Endothelial cell (in vitro differentiated cells): ENCODE measurements at regions not wholly inside any gene's neighbourhood (a gene's known extent, or its start where the extent isn't known, plus 50 kb on each side); places are given as distances from the start of the nearest gene placed in this dataset.

ENCODE experiments used
- DNase-seq: peaks from one replicate; pipeline ENCODE4 v3.0.0; 2021; ENCODE audit warnings: low spot score
- H3K27ac Mint-ChIP-seq: one replicate; pipeline ENCODE4 v1.8.0; 2021; ENCODE audit warnings: mixed read lengths, inconsistent platforms; ENCODE audit not compliant: unreplicated experiment
- H3K27me3 Mint-ChIP-seq: one replicate; pipeline ENCODE4 v1.8.0; 2021; ENCODE audit warnings: mild to moderate bottlenecking, moderate library complexity, mixed read lengths, inconsistent platforms; ENCODE audit not compliant: unreplicated experiment
- H3K36me3 Mint-ChIP-seq: one replicate; pipeline ENCODE4 v1.8.0; 2021; ENCODE audit warnings: mild to moderate bottlenecking, low read depth, mixed read lengths, inconsistent platforms; ENCODE audit not compliant: unreplicated experiment
- H3K4me1 Mint-ChIP-seq: one replicate; pipeline ENCODE4 v1.8.0; 2021; ENCODE audit warnings: mild to moderate bottlenecking, mixed read lengths, inconsistent platforms; ENCODE audit not compliant: unreplicated experiment
- H3K4me3 Mint-ChIP-seq: one replicate; pipeline ENCODE4 v1.8.0; 2021; ENCODE audit warnings: mild to moderate bottlenecking, mixed read lengths, inconsistent platforms; ENCODE audit not compliant: unreplicated experiment
- H3K9me3 Mint-ChIP-seq: one replicate; pipeline ENCODE4 v1.8.0; 2021; ENCODE audit warnings: mixed read lengths, inconsistent platforms; ENCODE audit not compliant: unreplicated experiment
- CTCF ChIP-seq: fragments of 200-600 bp; sonication (generic); IDR thresholded peaks from one replicate; pipeline ENCODE4 v1.5.0; 2021; ENCODE audit warnings: antibody characterized with exemption; ENCODE audit not compliant: unreplicated experiment

GRCh38 chr3:152943645-152944044, 108.7 kb downstream of the P2RY1 start:
- no peak overlapping the region for H3K27ac Mint-ChIP-seq
- H3K9me3 Mint-ChIP-seq, result no peaks in the 10 kb centered on the region
- H3K4me3 Mint-ChIP-seq, result no peak overlapping the region
- H3K27me3 Mint-ChIP-seq, result no peaks in the 10 kb centered on the region
- H3K4me1 Mint-ChIP-seq, result peaks cover 11% of the 10 kb centered on the region
- DNase-seq, result no peak
- no peaks in the 10 kb centered on the region for H3K36me3 Mint-ChIP-seq
- no peak for TF ChIP-seq CTCF

GRCh38 chr3:152944671-152945070, 109.7 kb downstream of the P2RY1 start:
- H3K9me3 Mint-ChIP-seq, result no peaks in the 10 kb centered on the region
- H3K4me3 Mint-ChIP-seq, result no peak overlapping the region
- no peak overlapping the region for H3K27ac Mint-ChIP-seq
- H3K4me1 Mint-ChIP-seq, result peaks cover 11% of the 10 kb centered on the region
- TF ChIP-seq CTCF, result no peak
- no peaks in the 10 kb centered on the region for H3K36me3 Mint-ChIP-seq
- H3K27me3 Mint-ChIP-seq, result no peaks in the 10 kb centered on the region
- no peak for DNase-seq

- H3K27ac Mint-ChIP-seq, result no peak overlapping the region
- H3K9me3 Mint-ChIP-seq, result no peaks in the 10 kb centered on the region
- no peak for DNase-seq
- no peaks in the 10 kb centered on the region for H3K36me3 Mint-ChIP-seq
- peaks cover 11% of the 10 kb centered on the region for H3K4me1 Mint-ChIP-seq
- H3K4me3 Mint-ChIP-seq, result no peak overlapping the region
- no peak for TF ChIP-seq CTCF
- no peaks in the 10 kb centered on the region for H3K27me3 Mint-ChIP-seq
These were observed 110.6 kb downstream of the P2RY1 start for GRCh38 chr3:152945556-152945955.

- DNase-seq, result no peak
- no peaks in the 10 kb centered on the region for H3K27me3 Mint-ChIP-seq
- no peak overlapping the region for H3K27ac Mint-ChIP-seq
- no peak for TF ChIP-seq CTCF
- no peaks in the 10 kb centered on the region for H3K9me3 Mint-ChIP-seq
- H3K4me1 Mint-ChIP-seq, result peaks cover 13% of the 10 kb centered on the region
- H3K36me3 Mint-ChIP-seq, result no peaks in the 10 kb centered on the region
- H3K4me3 Mint-ChIP-seq, result no peak overlapping the region
These were observed 122.6 kb downstream of the P2RY1 start for GRCh38 chr3:152957491-152957890.

GRCh38 chr3:152959307-152959706, 124.4 kb downstream of the P2RY1 start:
- Mint-ChIP-seq H3K9me3 (no peaks in the 10 kb centered on the region), H3K4me1 (peaks cover 13% of the 10 kb centered on the region), H3K27ac (no peak overlapping the region), H3K27me3 (no peaks in the 10 kb centered on the region), H3K36me3 (no peaks in the 10 kb centered on the region), H3K4me3 (no peak overlapping the region)
- TF ChIP-seq CTCF, result no peak
- DNase-seq, result no peak
